Spleen (tissue), 7 donors: ENCODE measurements at regions not wholly inside any gene's neighbourhood (a gene's known extent, or its start where the extent isn't known, plus 50 kb on each side); places are given as distances from the start of the nearest gene placed in this dataset.

ENCODE experiments used
- POLR2A ChIP-seq, 3 donors: fragments of 450-650 bp; IDR thresholded peaks; one replicate each; pipeline ENCODE4 v1.5.1; 2017; ENCODE audit warnings: antibody characterized with exemption in 3 of 3, mild to moderate bottlenecking in 1 of 3
- TF ChIP-seq, protein P1 (sequence below), 11 experiments: fragments of 200-600 bp in 7 of 11; fragments of 450-650 bp in 4 of 11; sonication (generic) in 4 of 11; IDR thresholded peaks in 8 of 11; conservative IDR thresholded peaks in 3 of 11; 1 replicate in 7 of 11; 2 replicates in 4 of 11; pipeline versions ENCODE4 v1.4.0 to v1.8.0; 2016 to 2021; ENCODE audit warnings: antibody characterized with exemption in 11 of 11, inconsistent platforms in 4 of 11, mild to moderate bottlenecking in 1 of 11
- donor health status: DM: no; HTN: no; CAD: no; lungs with moderate emphysema.
- donor health status: DM: no; HTN: no; CAD: no.
- donor health status: DM: no; HTN: no; CAD: no.

DNA sequence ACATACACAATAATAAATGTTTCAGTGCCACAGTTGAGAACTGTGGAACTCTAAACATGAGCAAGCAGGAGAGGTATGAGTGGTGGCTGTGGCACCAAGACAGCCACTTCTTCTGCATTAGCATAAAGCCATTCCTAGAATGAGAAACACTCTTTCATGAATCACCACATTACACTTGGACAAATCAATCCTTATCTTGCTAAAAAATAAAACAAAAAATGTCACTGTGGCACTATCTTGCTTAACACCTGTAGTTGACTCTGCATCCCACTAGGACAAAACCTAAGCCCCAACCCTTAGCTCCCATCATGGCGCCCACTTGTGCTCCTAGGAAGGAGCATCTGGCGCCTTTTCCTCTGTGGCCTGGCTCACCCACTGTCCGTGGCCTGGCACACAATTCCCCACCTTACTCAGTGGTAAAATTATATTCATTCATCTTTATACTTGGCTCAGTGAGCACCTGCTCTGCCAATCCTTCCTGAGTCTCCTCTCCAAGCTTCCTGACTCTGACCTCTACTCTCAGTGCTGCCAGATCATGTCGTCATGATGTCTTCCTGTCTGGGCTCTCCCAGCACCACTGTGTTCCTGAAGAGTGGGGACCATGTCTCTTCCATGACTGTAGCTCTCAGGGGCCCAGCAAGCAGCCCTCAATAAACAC is 272.9 kb downstream of the LNPK start:
- TF ChIP-seq, protein P1, sequence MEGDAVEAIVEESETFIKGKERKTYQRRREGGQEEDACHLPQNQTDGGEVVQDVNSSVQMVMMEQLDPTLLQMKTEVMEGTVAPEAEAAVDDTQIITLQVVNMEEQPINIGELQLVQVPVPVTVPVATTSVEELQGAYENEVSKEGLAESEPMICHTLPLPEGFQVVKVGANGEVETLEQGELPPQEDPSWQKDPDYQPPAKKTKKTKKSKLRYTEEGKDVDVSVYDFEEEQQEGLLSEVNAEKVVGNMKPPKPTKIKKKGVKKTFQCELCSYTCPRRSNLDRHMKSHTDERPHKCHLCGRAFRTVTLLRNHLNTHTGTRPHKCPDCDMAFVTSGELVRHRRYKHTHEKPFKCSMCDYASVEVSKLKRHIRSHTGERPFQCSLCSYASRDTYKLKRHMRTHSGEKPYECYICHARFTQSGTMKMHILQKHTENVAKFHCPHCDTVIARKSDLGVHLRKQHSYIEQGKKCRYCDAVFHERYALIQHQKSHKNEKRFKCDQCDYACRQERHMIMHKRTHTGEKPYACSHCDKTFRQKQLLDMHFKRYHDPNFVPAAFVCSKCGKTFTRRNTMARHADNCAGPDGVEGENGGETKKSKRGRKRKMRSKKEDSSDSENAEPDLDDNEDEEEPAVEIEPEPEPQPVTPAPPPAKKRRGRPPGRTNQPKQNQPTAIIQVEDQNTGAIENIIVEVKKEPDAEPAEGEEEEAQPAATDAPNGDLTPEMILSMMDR (IDR thresholded peaks at IDR 0.05 in 8 of 11, conservative IDR thresholded peaks at IDR 0.05 in 3 of 11): no peak
- no peak for TF ChIP-seq POLR2A (IDR thresholded peaks at IDR 0.05)
